ENCODE measurements at regions not wholly inside any gene's neighbourhood (a gene's known extent, or its start where the extent isn't known, plus 50 kb on each side); places are given as distances from the start of the nearest gene placed in this dataset.

GRCh38 chr20:7723284-7723683 lies 217.0 kb downstream of the HAO1 start:
- TF ChIP-seq POLR2A (IDR thresholded peaks at IDR 0.05): no peak
- no peak for TF ChIP-seq CTCF (IDR thresholded peaks at IDR 0.05 in 4 of 5, conservative IDR thresholded peaks at IDR 0.05 in 1 of 5)
